ENCODE measurements at regions not wholly inside any gene's neighbourhood (a gene's known extent, or its start where the extent isn't known, plus 50 kb on each side); places are given as distances from the start of the nearest gene placed in this dataset.

DNA sequence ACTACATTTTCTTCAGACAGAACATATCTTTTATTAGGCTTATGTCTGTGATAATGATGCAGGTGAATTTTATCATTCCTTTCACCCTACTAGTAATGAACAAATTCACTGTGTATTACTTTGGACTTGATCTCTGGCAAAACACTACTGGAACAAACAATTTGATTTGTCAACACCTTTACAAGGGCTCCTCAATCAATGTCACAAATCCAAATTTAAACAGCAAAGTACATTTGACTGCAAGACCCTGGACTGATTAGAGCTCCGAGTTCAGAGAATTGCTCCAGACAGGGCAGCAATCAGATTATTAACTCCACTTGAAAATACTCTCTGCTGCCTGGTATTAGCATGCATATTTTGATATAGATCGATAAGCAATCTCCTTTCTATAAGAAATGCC is 547.6 kb upstream of the SALL1 start (continued):
- TF ChIP-seq YY1 (IDR thresholded peaks at IDR 0.05; ENCODE audit: extremely low read depth, insufficient replicate concordance, low read depth, low read length) (no peak), EZH2 (IDR thresholded peaks at IDR 0.05) (no peak), SIN3A (IDR thresholded peaks at IDR 0.05; ENCODE audit: low read depth) (no peak), EZH2phosphoT487 (IDR thresholded peaks at IDR 0.05; ENCODE audit: borderline replicate concordance) (no peak), SP1 (IDR thresholded peaks at IDR 0.05; ENCODE audit: low read depth) (no peak)

DNA sequence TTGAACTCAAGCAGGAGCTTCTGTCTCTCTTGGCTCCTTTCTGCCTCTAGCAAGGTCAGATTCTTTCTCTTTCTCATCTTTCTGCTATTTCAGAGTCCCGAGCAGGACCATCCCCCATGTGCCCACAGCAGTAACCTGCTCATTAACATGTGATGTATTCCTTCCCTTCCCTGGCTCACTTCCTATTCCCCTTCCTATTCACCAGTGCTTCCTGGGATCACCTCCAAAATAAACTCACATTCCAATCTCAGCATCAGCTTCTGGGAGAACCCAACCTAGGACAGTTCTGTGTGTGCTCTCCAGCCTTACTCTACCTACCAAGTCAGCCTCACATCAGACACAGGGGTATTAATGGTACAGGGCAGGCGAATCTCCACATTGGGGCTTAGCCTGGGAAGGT is 546.4 kb upstream of the SALL1 start:
- no peak for ATAC-seq
- H3K9me3 ChIP-seq (ENCODE audit: control insufficient read depth in 1 of 2, insufficient read depth in 1 of 2, low read depth in 1 of 2, low read length in 2 of 2): peaks cover 7 to 20% of the 10 kb centered on the region in 2 experiments; a peak in 2 of 4 replicates
- H3K9me2 ChIP-seq (ENCODE audit: insufficient read depth): no peaks in the 10 kb centered on the region
- no TSS peak for BruUV-seq (replicated peaks)
- no peak overlapping the region for H3K4me2 ChIP-seq (ENCODE audit: low read length)
- no peaks in the 10 kb centered on the region for H3K27me3 ChIP-seq (ENCODE audit: insufficient read depth, low read length)
- TF ChIP-seq ELF1 (IDR thresholded peaks at IDR 0.05; ENCODE audit: borderline replicate concordance, low read depth) (no peak), MAX (IDR thresholded peaks at IDR 0.05) (no peak), SIN3A (IDR thresholded peaks at IDR 0.05; ENCODE audit: low read depth) (no peak), JUND (IDR thresholded peaks at IDR 0.05) (no peak), ATF3 (IDR thresholded peaks at IDR 0.05) (no peak), CBX3 (IDR thresholded peaks at IDR 0.05; ENCODE audit: low read depth) (no peak), SRF (IDR thresholded peaks at IDR 0.05; ENCODE audit: low read depth) (no peak), EZH2 (IDR thresholded peaks at IDR 0.05) (no peak), RAD21 (IDR thresholded peaks at IDR 0.05; ENCODE audit: low read depth) (no peak), EGR1 (IDR thresholded peaks at IDR 0.05; ENCODE audit: low read depth) (no peak), CEBPB (IDR thresholded peaks at IDR 0.05; ENCODE audit: low read depth) (no peak), POLR2AphosphoS5 (IDR thresholded peaks at IDR 0.05; ENCODE audit: low read depth, low read length) (no peak), FOSL1 (IDR thresholded peaks at IDR 0.05; ENCODE audit: low read depth) (no peak)
- TF ChIP-seq, protein P1, sequence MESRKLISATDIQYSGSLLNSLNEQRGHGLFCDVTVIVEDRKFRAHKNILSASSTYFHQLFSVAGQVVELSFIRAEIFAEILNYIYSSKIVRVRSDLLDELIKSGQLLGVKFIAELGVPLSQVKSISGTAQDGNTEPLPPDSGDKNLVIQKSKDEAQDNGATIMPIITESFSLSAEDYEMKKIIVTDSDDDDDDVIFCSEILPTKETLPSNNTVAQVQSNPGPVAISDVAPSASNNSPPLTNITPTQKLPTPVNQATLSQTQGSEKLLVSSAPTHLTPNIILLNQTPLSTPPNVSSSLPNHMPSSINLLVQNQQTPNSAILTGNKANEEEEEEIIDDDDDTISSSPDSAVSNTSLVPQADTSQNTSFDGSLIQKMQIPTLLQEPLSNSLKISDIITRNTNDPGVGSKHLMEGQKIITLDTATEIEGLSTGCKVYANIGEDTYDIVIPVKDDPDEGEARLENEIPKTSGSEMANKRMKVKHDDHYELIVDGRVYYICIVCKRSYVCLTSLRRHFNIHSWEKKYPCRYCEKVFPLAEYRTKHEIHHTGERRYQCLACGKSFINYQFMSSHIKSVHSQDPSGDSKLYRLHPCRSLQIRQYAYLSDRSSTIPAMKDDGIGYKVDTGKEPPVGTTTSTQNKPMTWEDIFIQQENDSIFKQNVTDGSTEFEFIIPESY (IDR thresholded peaks at IDR 0.05; ENCODE audit: extremely low read depth, insufficient replicate concordance, low read length): no peak
- no peak overlapping the region for H3K4me3 ChIP-seq (replicated peaks in 1 of 2; ENCODE audit: low read depth in 1 of 2, low read length in 2 of 2)
- H3K4me1 ChIP-seq (ENCODE audit: control insufficient read depth in 1 of 2, insufficient read depth in 2 of 2, low read length in 2 of 2): no peaks in the 10 kb centered on the region
- POLR2A ChIA-PET: no interaction called here
- no peak overlapping the region for H3K27ac ChIP-seq (ENCODE audit: low read depth, low read length)
- no peaks in the 10 kb centered on the region for H3K36me3 ChIP-seq (ENCODE audit: control insufficient read depth in 1 of 2, insufficient read depth in 2 of 2, low read length in 2 of 2)
- intact Hi-C loops (cut with micrococcal nuclease): no loop called here
- H3K79me2 ChIP-seq (ENCODE audit: insufficient read depth, low read length): no peaks in the 10 kb centered on the region
- H3K9ac ChIP-seq (ENCODE audit: low read length): no peak overlapping the region
- DNase-seq (ENCODE audit: low read depth, low spot score): no peak
- CTCF ChIA-PET: no interaction called here
- no peaks in the 10 kb centered on the region; the same call in 1 of the 2 replicates for H4K20me1 ChIP-seq (ENCODE audit: insufficient read depth)
- no peak overlapping the region for H2AFZ ChIP-seq (ENCODE audit: low read depth, low read length, poor library complexity, severe bottlenecking)
- RAD21 ChIA-PET (ENCODE audit: low non-redundant PET in 1 of 2, low total read pairs in 2 of 2, uncharacterized antibody in 2 of 2, unreplicated experiment in 2 of 2): no interaction called here
